Peyer's patch (tissue), 4 donors: ENCODE measurements at regions not wholly inside any gene's neighbourhood (a gene's known extent, or its start where the extent isn't known, plus 50 kb on each side); places are given as distances from the start of the nearest gene placed in this dataset.

Source experiments
- DNase-seq, 3 donors: peaks; one replicate each; pipeline ENCODE4 v3.0.0-alpha.2; 2017 to 2019
- H3K27ac ChIP-seq, 4 donors: fragments of 200-600 bp; sonication (generic); one replicate each; pipeline ENCODE4 v1.5.1; 2016 to 2019
- H3K27me3 ChIP-seq, 2 donors: fragments of 200-600 bp; sonication (generic); one replicate each; pipeline ENCODE4 v1.5.1; 2019
- H3K36me3 ChIP-seq, 3 donors: fragments of 200-600 bp; sonication (generic); one replicate each; pipeline ENCODE4 v1.5.1; 2016 to 2019
- H3K4me1 ChIP-seq, 4 donors: fragments of 200-600 bp; sonication (generic); one replicate each; pipeline ENCODE4 v1.5.1; 2016 to 2019
- H3K4me3 ChIP-seq, 4 donors: fragments of 200-600 bp; sonication (generic); 1 replicate in 3 of 4; 2 replicates in 1 of 4; pipeline ENCODE4 v1.5.1; 2016 to 2019; ENCODE audit warnings: mild to moderate bottlenecking in 1 of 4
- H3K9me3 ChIP-seq, 4 donors: fragments of 200-600 bp; sonication (generic); one replicate each; pipeline ENCODE4 v1.5.1; 2016 to 2019; ENCODE audit warnings: mild to moderate bottlenecking in 1 of 4
- POLR2A ChIP-seq, 2 donors: fragments of 450-650 bp; IDR thresholded peaks; one replicate each; pipeline ENCODE4 v1.5.1; 2017; ENCODE audit warnings: antibody characterized with exemption in 2 of 2, mild to moderate bottlenecking in 2 of 2, moderate library complexity in 2 of 2
- TF ChIP-seq, protein P1 (sequence below), 6 experiments: fragments of 450-650 bp in 4 of 6; fragments of 200-600 bp in 2 of 6; sonication (generic) in 1 of 6; IDR thresholded peaks; one replicate each; pipeline ENCODE4 v1.5.1; 2017 to 2019; ENCODE audit warnings: antibody characterized with exemption in 6 of 6, mild to moderate bottlenecking in 3 of 6, moderate library complexity in 1 of 6

DNA sequence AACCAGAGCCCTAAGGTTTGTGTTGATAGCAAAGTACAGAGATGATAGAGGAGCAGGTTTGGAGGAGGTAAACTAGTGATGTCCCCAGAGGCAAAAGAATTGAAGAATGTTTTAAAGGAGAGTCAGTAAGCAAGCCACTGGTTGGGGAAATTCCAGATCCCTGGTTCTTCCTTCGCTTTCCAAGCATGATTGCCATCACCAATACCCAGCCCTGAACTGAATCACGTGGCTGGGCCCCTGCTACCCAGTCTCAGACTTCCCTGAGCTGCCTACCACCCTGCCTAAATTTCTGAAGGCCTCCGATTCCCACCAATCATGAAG lies 95.3 kb upstream of the FOXN2 start:
- Histone ChIP-seq H3K27ac (peak overlapping the region in 2 of 4 donors; percentile 52 to 63), H3K27me3 (no peaks in the 10 kb centered on the region), H3K4me1 (peaks cover 0 to 18% (median 1%) of the 10 kb centered on the region in 4 donors), H3K4me3 (no peak overlapping the region), H3K36me3 (no peaks in the 10 kb centered on the region), H3K9me3 (no peaks in the 10 kb centered on the region)
- DNase-seq: no peak
- TF ChIP-seq, protein P1, sequence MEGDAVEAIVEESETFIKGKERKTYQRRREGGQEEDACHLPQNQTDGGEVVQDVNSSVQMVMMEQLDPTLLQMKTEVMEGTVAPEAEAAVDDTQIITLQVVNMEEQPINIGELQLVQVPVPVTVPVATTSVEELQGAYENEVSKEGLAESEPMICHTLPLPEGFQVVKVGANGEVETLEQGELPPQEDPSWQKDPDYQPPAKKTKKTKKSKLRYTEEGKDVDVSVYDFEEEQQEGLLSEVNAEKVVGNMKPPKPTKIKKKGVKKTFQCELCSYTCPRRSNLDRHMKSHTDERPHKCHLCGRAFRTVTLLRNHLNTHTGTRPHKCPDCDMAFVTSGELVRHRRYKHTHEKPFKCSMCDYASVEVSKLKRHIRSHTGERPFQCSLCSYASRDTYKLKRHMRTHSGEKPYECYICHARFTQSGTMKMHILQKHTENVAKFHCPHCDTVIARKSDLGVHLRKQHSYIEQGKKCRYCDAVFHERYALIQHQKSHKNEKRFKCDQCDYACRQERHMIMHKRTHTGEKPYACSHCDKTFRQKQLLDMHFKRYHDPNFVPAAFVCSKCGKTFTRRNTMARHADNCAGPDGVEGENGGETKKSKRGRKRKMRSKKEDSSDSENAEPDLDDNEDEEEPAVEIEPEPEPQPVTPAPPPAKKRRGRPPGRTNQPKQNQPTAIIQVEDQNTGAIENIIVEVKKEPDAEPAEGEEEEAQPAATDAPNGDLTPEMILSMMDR (IDR thresholded peaks at IDR 0.05): no peak
- TF ChIP-seq POLR2A (IDR thresholded peaks at IDR 0.05): no peak

DNA sequence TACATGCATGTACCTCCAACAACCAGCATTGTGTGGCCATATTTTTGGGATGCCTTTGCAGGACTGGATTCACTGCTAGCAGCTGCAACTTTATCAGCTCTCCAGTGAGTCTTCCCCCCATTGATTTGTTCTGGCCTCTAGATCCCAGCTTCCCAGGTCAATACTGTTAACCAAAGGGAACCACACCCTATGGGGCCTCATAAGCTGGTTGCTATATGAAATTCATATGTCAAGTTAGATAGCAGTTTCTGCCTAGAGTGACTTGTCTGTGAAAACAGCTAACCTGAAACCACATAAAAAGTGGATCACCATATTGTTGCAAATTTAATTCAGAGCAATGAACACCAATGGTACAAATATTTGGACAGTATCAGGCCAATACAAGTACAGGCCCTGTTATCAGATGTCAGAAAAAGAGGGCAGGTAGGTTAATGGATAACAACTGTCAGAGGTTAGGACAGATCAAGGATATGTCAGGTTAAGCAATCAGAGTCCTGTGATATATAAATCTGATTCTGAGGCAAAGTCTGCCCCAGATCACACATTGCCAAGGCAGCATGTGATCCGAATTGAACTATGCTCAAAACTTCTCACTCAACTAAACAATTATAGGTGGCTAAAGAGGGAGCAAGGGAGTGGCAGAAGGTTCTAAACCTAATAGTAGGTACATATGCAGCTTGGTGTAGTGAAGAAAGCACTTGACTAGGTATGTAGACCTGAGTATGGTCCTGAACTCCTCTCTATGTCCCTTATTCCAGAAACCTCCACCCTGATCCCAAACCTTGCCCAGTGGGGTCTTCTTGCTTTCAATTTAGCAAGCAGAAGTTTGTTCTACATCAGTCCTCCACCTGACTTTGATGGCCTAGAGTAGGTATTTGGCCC lies 94.7 kb upstream of the FOXN2 start:
- H3K9me3 ChIP-seq: no peaks in the 10 kb centered on the region
- no peaks in the 10 kb centered on the region for H3K27me3 ChIP-seq
- H3K27ac ChIP-seq: peak overlapping the region in 3 of 4 donors; percentile 41 to 63 (median 52)
- no peak for TF ChIP-seq POLR2A (IDR thresholded peaks at IDR 0.05)
- TF ChIP-seq, protein P1 (IDR thresholded peaks at IDR 0.05): no peak
- H3K4me3 ChIP-seq: no peak overlapping the region
- no peaks in the 10 kb centered on the region for H3K36me3 ChIP-seq
- peak in 1 of 3 donors; percentile 53 for DNase-seq
- H3K4me1 ChIP-seq: peaks cover 0 to 18% (median 1%) of the 10 kb centered on the region in 4 donors

DNA sequence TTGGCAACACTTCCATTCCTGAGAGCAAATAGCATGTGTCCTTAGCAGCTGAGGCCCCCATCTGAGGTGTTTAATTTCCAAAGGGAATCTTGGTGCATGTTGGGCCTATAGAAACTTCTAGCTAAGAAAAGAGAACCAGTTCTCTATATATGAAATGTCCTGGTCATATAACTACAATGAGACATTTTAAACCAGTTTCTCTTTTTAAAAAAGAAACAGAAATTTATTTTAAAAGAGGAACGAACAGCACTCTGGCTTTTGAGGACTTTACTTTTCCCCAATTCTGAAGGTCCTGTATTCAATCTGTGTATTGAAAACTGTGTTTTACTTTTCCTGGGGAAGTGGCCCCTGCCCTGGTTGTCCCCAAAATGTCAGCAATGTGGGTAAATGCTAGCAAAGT lies 94.0 kb upstream of the FOXN2 start:
- DNase-seq: no peak
- Histone ChIP-seq H3K9me3 (no peaks in the 10 kb centered on the region), H3K27ac (peak overlapping the region in 3 of 4 donors; percentile 41 to 63 (median 52)), H3K4me1 (peaks cover 0 to 18% (median 1%) of the 10 kb centered on the region in 4 donors), H3K4me3 (no peak overlapping the region), H3K27me3 (no peaks in the 10 kb centered on the region), H3K36me3 (no peaks in the 10 kb centered on the region)
- TF ChIP-seq, protein P1 (IDR thresholded peaks at IDR 0.05): no peak
- no peak for TF ChIP-seq POLR2A (IDR thresholded peaks at IDR 0.05)

DNA sequence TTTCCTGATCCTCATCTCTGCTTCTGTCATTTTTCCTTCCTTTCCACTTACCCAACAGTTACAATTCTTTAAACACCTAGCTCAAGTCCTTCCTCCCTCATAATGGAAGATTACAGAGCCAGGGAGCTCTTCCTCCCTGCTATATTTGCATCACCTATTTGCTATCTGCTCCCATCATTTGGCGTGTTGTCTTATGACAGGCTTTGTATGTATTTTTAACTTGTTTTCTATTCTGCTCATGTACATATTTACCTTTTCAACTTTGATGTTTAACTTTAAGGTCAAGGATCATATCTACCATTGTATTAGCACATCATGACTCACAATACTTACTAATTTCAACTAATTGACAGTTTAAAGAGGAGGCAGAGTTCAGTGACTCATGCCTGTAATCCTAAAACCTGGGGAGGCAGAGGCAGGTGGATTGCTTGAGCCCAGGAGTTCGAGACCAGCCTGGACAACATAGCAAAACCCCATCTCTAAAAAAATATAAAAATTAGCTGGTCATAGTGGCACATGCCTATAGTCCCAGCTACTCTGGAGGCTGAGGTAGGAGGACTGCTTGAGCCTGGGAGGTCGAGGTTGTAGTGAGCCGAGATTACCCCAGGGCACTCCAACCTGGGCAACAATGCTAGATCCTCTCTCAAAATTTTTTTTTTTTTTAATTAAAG lies 92.5 kb upstream of the FOXN2 start:
- H3K27me3 ChIP-seq: no peaks in the 10 kb centered on the region
- no peaks in the 10 kb centered on the region for H3K9me3 ChIP-seq
- no peak for TF ChIP-seq POLR2A (IDR thresholded peaks at IDR 0.05)
- TF ChIP-seq, protein P1 (IDR thresholded peaks at IDR 0.05): no peak
- no peak overlapping the region for H3K4me3 ChIP-seq
- peaks cover 0 to 18% (median 1%) of the 10 kb centered on the region in 4 donors for H3K4me1 ChIP-seq
- no peaks in the 10 kb centered on the region for H3K36me3 ChIP-seq
- no peak for DNase-seq
- no peak overlapping the region for H3K27ac ChIP-seq

DNA sequence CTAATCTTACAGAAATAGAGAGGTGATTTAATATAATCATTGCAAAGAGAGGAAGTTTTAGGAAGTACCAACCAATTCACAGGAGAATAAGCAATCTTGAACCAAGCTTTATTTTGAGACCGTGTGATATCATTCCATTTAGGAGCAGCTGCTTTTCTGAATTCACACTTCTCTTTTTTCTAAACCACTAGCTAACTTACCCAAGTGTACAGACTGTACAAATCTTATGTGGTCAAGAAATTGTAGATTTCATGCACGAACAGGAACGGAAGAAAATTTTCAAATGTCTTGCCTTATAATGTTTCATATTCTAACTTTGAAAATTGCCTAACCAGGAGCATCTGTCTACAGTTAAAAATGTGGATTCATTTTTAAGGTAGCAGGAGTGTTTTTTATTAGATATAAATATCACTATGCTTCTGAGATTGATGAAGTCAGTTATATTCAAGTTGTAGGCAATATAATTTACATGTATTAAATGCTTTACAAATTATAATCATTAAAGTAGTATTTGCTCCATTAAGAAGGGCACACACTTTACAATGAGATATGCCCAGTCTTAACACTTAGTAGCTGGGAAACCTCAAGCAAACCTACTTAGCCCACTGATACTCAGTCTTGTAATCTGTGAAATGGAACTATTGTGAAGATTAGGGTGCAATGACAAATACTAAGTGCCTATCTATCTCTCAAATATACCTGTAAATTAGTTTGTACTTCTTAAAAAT lies 86.7 kb upstream of the FOXN2 start:
- no peaks in the 10 kb centered on the region for H3K9me3 ChIP-seq
- no peaks in the 10 kb centered on the region for H3K36me3 ChIP-seq
- no peaks in the 10 kb centered on the region for H3K4me1 ChIP-seq
- H3K27me3 ChIP-seq: no peaks in the 10 kb centered on the region
- TF ChIP-seq, protein P1 (IDR thresholded peaks at IDR 0.05): no peak
- no peak for TF ChIP-seq POLR2A (IDR thresholded peaks at IDR 0.05)
- H3K27ac ChIP-seq: peak overlapping the region in 1 of 4 donors; percentile 14
- DNase-seq: no peak
- no peak overlapping the region for H3K4me3 ChIP-seq
